SW 1271 (cell line): ENCODE measurements at regions not wholly inside any gene's neighbourhood (a gene's known extent, or its start where the extent isn't known, plus 50 kb on each side); places are given as distances from the start of the nearest gene placed in this dataset.

Experiments used
- DNase-seq, 2 experiments: peaks; one replicate each; lab custom pipeline; 2025; lab: John Stamatoyannopoulos, UW

DNA sequence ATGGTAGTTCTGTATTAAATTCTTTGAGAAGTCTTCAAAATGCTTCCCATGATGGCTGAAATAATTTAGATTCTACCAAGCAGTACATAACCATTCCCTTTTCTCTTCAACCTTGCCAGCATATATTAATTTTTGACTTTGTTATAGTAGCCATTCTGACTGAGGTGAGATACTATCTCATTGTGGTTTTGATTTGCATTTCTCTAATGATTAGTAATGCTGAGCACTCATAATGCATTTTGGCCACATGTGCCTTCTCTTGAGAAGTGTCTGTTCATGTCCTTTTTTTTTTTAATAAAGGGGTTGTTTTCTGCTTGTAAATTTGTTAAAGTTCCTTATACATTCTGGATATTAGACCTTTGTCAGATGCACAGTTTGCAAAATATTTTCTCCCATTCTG, 173.9 kb downstream of the CALCRL start:
- DNase-seq = no peak

DNA sequence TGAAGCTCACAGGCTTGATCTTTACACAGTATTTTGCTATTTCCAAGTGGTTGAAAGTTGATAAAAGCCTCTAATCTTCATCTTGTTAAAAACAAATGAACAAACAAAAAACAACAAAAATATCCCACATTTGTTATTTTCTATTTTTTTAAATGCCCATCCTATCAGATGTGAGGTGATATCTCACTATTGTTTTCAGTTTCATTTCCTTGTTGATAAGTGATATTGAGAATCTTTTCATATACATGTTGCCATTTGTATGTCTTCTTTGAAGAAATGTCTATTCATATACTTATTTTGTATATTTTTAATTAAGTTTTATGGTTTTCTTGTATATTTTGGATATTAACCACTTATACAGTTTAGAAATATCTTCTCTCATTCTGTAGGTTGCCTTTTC, 175.8 kb downstream of the CALCRL start:
- no peak for DNase-seq

GRCh38 chr2:187271825-187272224, 176.2 kb downstream of the CALCRL start:
- DNase-seq = no peak

DNA sequence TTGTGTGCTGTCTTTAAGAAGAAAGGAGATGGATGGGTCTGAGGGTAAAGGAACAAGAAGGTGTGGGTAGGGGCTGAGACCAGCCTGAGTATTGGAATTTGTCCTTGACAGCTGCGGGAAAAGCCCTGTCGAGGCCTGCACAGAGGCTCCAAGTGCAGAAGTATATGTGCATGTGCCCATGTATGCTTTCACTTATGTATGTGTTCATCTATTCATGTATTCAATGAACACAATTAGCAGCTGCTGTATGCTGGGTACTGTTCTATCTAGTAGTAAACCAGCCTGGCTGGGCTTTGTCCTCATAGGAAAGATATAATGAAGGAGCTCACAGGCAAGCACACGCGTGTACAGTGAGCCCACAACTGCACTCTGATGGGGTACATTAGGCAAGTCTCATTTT, 181.4 kb downstream of the CALCRL start:
- DNase-seq = no peak

GRCh38 chr2:187266147-187266546, 181.9 kb downstream of the CALCRL start:
- DNase-seq = no peak

DNA sequence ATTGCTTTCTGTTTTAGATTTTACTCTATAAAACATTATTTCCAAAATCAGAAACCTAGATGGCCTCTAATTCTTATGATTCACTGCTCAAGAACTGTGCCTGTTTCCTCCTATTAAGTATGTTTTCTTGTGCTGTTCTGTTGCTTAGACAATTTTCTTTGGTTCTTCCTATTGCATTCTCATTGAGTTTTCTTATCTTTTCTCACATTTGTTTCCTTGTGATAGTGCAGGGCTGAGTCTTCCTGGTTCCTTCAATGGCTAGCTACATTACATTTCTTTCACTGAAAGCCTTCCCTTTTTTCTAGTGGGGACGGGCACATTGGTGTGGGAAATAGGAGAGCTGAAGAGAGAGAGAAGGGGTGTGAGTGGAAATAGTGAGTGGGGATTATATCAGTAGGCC, 183.4 kb downstream of the CALCRL start:
- no peak for DNase-seq

DNA sequence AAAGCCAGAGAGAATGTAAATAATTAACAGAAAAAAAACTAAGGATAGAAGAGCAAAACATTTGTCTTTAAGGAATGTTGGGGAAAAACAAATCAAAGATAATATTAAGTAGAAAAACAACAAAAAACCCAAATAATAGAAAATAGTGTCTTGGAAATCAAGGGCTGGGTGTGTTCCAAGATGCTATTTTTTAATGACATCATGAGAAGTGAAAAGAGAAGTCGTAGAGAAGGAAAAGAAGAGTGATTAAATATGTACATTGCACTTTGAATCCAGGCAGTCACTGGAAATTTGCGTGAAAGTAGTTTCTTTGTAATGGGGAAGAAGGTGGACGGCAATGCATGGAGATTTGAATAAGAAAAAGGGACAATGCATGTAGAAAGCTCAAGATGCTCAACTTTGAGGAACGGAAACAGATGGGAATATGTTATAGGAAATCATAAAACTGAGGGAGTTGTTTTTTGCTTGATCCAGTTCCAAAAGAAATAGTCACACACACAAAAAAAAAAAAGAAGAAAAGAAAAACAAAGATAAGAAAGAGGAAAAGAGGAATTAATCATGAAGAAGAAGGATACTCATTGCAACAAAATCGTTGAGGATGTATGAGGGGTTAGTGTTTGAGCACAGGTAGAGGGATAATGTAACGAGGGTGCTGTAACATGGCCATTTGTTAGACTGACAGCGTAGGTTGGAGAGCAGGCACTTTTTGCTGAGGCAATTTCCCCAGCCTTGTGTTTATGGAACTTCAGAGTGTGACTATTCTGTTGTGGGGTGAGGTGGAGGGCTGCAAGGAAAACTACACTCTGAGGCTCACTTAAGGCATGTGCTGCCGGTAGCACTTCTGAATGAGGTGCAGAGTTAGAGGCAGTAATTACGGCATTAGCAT, 184.1 kb downstream of the CALCRL start:
- DNase-seq = no peak

GRCh38 chr2:187261705-187262104, 186.3 kb downstream of the CALCRL start:
- no peak for DNase-seq

- no peak for DNase-seq
These were observed 196.0 kb downstream of the CALCRL start for GRCh38 chr2:187252063-187252462.

DNA sequence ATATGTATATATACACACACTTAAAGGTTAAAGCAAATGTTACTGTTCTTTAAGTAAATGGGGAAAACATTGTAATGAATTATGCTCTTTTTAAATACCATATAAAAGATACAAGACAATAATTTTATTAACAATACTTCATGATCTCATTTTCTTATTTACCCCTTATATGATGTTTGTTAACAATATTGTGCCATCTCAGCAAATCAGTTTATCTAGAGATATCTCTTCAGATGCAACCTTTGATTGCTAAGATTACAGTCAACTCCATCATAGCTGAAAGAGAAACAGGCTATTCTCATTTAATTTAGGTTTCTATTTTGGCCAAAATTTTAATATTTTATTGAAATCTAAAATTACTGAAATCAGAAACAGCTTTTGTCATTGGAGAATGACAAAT, 197.9 kb downstream of the CALCRL start:
- no peak for DNase-seq

DNA sequence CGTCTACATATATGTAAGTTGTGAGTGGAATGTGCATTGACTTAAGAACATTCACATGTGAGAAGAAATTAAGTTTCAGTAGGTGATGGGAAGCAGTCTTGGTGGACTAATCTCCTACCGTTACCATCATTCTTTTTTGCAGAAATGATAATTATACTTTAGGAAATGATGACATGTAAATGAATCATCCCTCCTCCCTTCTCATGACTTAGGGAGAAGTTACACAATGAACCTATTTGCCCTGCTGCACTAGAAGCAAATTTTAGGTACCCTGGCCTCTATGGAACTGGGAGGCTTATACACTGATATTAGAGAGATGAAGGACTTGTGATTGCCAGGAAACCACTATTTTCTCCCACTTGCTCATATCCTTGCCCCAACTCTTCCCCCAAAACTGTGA, 214.2 kb downstream of the CALCRL start:
- no peak for DNase-seq

GRCh38 chr2:187232749-187233148, 215.3 kb downstream of the CALCRL start:
- no peak for DNase-seq

GRCh38 chr2:187230088-187230487, 218.0 kb downstream of the CALCRL start:
- DNase-seq = no peak

GRCh38 chr2:187228986-187229385, 219.1 kb downstream of the CALCRL start:
- DNase-seq = no peak

DNA sequence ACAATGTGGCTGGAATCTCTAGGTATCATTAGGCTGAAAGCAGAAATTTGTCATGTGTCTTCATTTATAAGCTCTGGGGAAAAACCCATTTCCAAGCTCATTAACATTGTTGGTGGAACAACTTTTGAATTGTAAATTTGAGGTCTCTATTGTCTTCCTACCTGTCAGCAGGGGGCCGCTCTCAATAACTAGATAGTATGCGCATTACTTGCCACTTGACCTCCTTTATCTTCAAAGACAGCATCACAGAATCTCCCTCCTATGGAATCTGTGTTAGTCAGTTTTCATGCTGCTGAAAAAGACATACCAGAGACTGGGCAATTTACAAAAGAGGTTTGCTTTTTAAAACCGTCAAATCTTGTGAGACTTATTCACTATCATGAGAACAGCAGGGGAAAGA, 223.1 kb downstream of the CALCRL start:
- no peak for DNase-seq

DNA sequence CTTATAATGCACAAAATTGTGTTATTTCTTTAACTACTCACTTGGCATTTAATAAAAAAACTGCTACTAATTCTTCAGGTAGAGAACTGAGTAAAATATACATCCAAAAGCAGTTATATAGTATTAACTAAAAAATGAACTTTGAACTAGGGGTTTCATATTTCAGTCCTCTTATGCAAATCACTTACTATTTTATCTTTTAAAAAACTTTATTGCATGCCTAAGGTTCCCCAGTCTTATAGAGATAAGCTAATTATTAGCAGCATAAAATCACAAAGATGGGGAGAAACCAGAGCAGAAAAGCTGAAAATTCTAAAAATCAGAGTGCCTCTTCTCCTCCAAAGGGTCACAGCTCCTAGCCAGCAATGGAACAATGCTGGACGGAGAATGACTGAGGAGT, 228.0 kb downstream of the CALCRL start:
- no peak for DNase-seq

- no peak for DNase-seq
These were observed 232.4 kb downstream of the CALCRL start for GRCh38 chr2:187215532-187216240.

- no peak for DNase-seq
These were observed 233.7 kb downstream of the CALCRL start for GRCh38 chr2:187214306-187214705.

DNA sequence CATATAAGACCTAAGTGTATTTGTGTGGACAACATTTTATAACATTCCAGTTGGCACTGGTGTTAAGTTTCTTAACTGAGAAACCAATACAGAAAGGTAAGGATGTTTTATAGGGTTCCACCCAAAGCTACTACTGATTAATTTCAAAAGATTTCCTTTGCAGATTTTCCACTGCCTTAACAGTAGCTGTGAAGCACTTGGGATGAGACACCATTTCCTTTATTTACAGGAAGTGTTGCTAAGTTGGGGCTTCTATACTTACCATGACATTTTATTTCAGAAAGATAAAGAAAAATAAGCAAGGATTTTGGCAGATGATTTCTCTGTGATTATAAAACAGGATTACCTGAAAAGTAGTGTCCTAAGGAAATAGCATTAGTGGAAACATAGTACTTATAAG, 234.3 kb downstream of the CALCRL start:
- no peak for DNase-seq

DNA sequence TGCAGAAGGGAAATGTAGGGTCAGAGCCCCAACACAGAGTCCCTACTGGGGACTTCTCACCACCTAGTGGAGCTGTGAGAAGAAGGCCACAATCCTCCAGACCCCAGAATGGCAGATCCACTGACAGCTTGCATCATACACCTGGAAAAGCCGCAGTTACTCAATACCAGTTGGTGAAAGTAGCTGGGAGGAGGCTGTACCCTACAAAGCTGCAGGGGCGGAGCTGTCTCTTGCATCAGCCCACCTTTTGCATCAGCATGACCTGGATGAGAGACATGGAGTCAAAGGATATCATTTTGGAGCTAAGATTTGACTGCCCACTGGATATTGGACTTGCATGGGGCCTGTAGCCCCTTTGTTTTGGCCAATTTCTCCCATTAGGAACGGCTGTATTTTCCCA, 237.3 kb downstream of the CALCRL start:
- DNase-seq = no peak

DNA sequence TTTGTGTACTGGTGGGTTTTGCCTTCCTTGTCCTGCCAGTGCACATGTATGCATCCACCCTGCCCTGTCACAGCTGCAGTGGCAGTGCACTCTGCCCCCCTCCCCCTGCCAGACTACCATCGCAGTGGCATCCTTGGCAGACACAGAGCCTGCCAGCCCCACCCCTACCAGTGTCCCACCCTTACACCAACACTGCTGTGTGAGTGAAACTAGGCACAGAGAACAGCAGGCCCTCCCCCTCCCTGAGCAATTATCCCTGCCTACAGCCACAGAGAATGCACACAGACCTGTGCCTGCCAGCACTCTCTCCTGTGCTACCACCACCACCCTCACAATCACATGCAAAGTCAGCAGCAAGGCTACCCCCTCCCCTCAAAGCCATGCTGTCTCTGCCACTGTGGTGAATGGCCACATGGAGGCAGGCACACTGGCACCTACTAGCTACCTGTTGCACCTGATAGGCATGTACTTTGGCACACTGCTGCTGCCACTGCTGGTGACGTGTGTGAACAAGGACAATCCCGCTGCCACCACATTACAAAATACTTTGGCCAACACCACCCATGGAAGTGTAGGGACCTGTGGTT, 239.8 kb downstream of the CALCRL start:
- no peak for DNase-seq

DNA sequence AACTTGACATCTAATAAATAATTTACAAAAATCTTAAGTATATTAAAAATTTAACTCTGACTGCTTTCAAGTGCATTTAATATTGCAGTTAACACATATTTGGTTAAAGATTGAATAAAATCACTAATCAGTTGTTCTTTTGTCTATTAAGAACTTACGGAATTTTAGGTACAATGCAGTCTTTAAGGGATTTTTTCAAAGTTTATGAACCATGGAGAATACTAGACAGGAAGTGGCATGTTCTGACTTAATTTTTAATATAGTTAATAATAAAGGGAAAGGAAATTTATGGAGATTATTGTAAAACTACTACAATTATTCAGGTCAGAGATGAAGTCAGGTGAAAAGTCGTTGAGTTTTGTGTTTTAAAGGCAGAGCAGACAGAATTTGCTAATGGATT, 240.9 kb downstream of the CALCRL start:
- no peak for DNase-seq

DNA sequence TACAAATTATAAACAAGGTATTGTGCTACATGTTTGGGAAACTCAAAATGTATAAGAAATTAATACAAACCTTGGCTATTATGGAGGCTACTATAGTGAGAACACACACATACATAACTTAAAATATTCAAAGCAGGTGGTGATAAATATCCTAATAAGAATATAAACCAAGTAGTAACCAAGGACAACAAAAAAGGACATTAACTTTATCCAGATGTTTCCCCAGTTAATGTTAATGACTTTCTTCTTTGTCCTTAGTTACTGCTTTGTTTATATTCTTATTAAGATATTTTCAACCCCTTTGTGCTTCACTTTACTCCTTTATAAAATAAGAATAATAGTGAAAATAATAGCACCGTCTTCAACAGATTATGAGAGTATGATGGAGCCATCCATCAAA, 241.6 kb downstream of the CALCRL start:
- DNase-seq = no peak
